ENCODE measurements at regions not wholly inside any gene's neighbourhood (a gene's known extent, or its start where the extent isn't known, plus 50 kb on each side); places are given as distances from the start of the nearest gene placed in this dataset.
"Not testable (repeated sequence)": the region's sequence is repeated elsewhere in the genome, so short reads cannot be mapped to it uniquely, and the experiment has no call there.

DNA sequence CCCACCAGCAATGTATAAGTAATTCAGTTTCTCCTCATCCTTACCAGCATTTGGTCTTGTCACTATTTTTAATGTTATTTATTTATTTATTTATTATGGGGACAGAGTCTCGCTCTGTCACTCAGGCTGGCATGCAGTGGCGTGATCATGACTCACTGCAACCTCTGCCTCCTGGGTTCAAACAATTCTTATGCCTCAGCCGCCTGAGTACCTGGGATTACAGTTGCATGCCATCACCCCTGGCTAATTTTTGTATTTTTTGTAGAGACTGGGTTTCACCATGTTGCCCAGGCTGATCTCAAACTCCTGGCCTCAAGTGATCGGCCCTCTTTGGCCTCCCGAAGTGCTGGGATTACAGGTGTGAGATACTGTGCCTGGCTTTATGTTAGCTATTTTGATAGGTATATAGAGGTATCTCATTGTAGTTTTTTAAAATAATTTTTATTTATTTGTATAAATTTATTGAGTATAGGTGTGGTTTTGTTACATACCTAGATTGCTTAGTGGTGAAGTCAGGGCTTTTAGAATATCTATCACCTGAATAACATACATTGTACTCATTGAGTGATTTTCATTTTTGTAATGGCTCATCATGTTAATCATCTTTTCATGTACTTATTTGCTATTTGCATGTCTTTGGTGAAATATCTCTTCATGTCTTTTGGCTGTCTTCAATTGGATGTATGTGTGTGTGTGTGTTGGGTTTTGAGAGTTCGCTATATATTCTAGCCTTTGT, 53.3 kb downstream of the TANC2 start:
- DNase-seq, result no peak

DNA sequence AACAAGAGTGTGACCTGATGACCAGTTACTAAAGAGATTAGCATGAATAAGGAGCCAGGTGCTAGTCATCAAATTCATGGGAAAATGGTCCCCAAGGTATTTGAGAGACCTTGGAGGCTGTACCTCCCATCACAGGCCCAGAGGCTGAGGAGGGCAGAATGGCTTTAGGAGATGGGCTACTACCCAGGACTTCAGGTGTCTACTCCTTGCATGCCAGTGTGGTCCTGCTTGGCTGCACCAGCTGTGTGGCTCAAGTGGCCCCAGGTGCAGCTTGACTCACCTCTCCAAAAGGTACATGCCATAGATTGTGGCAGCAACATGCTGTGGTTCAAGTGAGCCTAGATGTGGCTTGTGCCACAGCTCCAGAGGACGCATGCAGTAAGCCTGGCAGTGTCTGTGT, 56.5 kb downstream of the TANC2 start:
- DNase-seq, result no peak

DNA sequence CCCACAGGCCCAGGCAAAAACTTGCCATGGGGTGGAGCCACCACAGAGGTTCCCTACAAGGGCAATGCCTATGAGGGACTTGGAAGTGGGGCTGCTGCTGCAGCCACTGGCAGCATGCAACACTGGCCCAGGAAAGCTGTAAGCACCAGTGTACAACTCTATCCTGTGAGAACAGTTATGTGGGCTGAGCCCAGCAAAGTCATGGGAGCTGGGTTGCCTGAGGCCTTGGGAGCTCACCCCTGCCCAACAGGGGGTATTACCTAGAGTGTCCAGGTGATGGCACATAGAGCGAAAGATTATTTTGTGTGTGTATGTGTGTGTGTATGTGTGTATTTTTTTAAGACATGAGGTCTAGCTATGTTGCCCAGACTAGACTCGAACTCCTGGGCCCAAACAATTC, 57.0 kb downstream of the TANC2 start:
- DNase-seq, result no peak

DNA sequence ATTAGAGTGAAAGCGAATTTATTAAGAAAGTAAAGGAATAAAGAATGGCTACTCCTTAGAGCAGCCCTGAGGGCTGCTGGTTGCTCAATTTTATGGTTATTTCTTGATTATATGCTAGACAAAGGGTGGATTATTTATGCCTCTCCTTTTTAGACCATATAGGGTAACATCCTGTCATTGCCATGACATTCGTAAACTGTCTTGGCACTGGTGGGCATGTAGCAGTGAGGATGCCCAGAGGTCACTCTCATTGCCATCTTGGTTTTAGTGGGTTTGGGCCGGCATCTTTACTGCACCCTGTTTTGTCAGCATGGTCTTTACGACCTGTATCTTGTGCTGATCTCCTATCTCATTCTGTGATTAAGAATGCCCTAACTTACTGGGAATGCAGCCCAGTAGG, 58.2 kb downstream of the TANC2 start:
- DNase-seq, result no peak

DNA sequence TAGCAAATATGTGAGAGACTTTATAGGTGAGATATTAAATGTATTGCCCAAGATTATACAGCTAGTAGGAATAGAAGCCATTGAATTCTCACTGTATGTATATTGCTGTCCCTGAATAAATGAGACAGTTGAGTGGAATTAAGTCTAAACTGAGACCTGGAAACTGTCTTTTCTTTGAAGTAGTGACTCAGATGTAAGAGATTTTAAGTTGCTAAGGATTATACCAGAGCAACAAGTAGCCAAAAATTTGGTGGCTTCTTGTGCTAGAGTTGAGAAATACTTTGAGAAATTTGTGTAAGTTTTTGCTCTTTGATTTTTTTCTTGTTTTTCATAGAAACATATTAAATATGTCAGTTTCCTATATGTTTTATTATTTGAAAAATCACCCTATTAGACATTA, 58.7 kb downstream of the TANC2 start:
- no peak for DNase-seq

DNA sequence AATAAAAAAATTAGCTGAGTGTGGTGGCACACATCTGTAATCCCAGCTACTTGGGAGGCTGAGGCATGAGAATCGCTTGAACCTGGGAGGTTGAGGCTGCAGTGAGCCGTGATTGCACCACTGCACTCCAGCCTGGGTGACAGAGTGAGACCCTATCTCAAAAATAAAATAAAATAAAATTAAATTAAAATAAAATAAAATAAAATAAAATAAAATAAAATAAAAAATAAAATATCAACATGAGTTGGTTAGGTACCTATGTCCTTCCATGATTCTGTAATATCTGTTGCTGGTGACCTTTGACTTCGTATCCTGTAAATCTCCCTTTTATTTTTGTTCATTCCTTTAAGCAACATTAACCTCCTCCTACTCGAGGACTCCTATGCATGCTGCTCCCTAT, 59.6 kb downstream of the TANC2 start:
- DNase-seq, result not testable (repeated sequence)

DNA sequence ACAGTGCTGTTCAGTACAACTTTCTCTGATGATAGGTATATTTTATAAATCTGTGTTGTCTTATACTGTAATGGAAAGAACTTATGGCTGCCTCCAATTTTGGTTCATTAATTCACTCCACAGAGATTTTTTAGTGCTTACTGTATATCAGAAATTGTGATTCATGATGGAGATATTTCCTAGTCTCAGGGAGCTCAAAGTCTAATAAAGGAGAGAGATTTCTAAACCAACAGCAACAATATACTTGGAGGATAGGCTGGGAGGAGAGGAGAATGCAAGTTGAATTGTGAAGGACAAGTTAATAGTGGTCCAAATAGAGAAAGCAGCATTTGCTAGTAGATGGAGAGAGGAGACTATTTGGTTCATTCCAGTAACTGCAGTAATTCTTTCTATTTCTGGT, 63.5 kb downstream of the TANC2 start:
- no peak for DNase-seq

DNA sequence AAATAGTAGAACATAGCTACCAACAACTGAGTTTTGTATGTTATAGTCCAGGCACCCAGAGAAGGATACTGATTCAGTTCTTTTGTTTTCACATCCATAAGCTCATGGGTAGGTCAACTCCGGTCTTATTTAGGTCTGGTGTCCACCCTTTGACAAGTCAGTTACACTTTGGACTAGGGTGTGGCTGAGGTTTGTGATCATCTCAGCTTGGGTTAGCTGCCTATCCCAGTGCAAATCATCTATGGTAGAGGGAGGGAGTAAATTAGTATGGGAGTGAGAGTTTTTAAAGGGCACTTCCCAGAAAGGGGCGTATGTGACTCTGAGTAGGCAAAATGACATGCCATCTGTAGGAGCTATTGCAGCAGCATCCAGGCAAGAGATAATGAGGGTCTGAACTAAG, 66.1 kb downstream of the TANC2 start:
- no peak for DNase-seq

DNA sequence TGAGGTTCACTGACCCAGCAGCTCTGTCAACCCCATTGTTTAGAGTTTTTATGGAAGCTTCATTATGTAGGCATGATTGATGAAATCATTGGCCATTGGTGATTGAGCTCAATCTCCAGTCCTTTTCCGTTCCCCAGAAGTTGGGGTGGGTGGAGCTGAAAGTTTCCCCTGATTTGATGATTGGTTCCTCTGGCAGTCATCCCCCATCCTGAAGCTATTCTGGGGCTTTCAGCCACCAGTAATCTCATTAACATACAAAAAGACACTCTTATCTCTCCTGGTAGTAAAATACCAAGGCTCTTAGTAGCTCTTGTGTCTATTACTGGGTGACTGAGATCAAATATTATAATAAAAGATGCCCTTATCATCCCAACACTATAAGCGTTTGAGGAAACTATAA, 67.1 kb downstream of the TANC2 start:
- no peak for DNase-seq

DNA sequence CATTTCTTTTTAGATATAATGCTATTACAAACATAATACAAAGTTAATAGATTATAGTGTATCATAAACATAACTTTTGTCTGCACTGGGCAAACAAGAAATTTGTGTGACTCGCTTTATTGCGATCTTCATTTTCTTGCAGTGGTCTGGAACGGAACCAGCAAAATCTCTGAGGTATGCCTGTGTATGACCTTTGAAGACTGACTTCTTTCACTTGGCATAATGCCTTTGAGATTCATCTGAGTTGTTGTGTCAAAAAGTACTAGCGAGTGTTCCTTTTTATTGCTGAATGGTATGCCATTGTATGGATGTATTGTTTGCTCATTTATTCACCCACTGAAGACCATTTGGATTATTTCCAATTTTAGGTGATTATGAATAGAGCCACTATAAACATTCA, 69.2 kb downstream of the TANC2 start:
- no peak for DNase-seq

DNA sequence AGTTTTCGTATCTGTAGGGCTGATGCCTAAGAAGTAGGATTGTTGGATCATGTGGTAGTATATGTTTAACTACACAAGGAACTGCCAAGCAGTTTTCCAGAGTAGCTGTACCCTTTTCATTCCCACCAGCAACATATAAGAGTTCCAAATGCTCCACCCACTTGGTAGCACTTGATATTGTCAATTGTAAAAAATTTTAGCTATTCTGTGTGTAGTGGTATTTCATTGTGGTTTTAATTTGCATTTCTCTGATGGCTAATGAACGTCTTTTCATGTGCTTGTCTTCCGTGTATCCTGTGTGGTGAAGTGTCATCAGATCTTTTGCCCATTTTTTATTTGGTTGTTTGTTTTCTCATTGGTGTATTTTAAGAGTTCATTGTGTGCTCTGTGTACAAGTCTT, 69.7 kb downstream of the TANC2 start:
- DNase-seq, result no peak

DNA sequence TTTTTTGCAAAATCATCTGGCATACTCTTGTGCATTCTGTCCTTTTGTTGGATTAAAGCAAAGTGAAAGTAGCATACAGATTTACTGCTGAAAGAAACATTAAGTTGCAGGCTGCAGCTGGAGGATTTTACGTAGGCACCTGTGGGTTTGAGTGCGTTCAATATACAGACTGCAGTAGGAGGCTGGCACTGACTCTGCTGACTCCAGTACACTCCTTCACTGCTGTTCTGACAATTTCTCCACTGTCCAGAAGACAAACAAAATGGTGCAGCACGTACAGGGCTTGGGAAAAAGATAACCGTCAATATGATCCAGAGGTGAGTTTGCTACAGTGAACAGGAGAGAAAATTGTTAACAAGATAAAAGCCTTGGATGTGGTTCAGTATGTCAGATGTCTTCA, 73.3 kb downstream of the TANC2 start:
- no peak for DNase-seq

DNA sequence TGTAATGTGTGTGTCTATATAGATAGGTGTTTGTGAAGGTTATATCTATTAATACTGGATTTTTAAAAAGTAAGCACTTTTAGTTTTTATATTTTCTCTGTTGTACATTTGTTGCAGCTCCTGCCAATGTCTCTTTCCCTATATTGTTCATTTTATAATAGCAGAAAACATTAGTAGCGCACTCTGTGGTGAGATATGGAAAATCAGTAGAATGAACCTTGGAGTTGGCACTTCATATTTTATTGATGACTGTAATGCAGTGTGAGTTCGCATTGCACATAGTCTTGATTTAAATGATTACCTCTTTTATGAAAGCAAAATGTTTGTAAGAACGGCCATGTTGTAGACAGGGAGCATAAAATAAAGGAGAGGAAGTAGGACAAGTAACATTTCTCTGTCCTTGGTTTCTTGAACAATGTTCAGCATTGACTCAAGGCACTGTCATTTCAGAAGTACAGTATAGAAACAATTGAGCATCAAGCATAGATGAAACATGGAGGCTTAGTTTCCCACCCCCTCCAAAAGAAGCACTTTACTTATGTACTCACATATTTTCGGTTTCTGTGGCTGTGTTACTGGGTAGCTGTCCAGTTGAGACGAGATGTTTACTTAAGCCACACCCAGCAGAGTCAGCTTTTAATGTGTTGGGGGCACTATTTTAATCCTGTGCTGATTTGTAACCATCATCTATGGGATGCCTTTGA, 74.0 kb downstream of the TANC2 start:
- DNase-seq, result no peak

DNA sequence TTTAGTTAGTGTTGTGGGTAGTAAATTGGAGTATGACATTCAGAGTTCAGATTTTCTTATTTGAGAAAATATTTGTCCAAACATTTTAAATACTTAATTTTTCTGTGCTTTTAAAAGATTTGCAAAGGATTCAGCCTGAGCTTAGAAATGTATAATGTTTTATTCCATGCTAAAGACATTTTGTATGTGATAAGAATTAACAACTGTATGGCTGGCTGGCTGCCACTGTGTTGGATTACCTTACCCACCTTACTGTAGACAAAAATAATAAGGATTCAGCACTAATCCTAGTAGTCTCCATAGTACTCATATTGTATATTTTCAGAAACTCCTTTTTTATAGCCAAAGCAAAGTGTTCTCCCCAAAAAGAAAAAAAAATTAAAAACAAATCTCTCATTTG, 74.8 kb downstream of the TANC2 start:
- DNase-seq, result no peak

DNA sequence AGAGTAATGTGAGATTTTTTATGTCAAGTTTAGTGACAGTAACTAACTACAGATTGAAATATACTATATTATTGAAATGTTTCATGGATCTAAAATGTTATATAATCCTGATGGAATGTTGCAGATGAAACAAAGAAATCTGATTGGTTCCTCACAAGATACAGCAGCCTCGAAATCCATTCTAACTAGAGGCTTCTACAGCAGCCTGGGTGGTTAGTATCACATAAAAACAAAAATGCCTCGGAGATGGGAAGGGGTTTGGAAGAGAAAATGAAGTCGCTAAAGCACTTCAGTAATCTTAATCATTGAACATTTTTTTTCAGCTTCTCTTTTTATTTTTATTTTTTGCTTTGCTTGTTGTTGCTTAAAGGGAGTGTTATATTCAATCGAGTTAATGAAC, 75.2 kb downstream of the TANC2 start:
- no peak for DNase-seq

DNA sequence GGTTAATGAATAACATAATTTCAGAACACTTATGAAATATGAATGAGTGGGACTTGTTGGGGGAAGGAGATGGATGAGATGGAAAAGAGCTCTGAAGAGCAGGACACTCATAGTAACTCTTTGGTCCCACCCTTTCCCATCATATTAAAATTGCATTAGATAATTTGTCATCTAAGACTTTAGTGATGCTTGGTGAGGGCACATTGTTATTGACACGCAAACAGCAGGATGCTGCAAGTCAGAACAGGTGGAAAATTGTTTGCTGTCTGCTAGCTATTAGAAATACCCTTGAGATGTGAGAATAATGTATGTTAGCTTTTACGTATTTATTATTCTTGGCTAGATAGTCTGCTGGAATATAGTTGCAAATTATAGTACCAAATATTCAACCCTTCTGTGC, 75.7 kb downstream of the TANC2 start:
- DNase-seq, result no peak

DNA sequence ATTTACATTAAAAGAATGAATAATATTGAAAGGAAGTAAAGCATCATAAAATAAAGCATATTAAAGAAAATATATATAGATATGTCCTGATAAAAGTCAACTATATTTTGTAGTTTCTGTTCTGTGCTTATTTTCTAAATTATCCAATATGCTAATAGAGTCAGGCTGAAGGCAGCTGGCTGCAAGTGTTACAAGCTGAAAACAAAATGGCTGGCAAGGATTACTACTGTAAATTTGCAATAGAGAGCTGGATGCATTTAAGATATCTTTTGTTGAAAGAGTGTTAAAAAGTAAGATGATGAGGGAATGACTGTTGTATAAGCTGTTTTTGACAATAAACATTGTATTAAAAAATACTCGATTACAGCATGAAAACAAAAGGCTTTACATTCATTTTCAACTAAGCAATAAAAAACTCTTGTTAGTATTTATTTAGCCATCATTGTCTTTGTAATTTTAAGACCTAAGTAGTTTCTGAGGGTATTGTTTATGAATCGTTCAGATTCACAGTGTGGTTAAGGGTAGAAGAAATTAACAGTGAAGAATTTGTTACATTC, 76.3 kb downstream of the TANC2 start:
- no peak for DNase-seq

DNA sequence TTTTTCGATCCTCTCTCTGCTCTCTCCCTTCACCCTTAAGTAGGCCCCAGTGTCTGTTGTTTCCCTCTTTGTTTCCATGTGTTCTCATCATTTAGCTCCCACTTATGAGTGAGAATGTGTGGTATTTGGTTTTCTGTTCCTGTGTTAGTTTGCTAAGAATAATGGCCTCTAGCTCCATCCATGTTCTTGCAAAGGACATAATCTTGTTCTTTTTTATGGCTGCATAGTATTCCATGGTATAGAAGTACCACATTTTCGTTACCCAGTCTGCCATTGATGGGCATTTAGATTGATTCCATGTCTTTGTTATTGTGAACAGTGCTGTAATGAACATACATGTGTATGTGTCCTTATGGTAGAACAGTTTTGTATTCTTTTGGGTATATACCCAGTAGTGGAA, 91.5 kb downstream of the TANC2 start:
- DNase-seq, result not testable (repeated sequence)

DNA sequence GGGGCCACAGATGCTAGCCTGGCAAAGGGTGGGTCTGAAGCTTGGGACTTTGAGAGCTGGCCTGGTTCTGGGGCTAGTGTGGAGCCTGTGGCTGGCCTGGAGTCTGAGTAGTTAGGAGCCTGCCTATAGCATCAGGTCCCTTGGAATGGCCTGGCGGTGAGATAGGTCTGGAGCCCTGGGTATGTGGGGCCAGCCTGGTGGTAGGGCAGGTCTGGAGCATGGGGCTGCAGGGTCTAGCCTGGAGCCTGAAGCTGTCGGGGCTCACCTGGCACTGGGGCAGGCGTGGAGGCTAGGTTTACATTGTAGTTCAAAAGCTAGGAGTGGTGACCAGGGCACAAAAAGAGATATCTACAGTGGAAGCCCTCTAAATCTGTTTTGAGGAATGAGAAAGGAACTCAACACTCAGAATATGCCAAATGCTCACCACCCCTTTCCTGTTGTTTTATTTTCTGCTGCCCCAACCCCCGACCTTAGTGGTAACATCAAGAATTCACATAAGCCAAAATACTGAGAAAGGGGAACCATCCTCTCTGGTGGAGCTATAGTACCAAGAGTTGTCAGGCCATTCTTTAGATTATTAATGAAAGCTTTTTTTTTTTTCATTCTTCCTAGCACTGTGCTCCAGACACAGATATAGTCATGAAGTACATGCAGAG, 100.3 kb downstream of the TANC2 start:
- no peak for DNase-seq

DNA sequence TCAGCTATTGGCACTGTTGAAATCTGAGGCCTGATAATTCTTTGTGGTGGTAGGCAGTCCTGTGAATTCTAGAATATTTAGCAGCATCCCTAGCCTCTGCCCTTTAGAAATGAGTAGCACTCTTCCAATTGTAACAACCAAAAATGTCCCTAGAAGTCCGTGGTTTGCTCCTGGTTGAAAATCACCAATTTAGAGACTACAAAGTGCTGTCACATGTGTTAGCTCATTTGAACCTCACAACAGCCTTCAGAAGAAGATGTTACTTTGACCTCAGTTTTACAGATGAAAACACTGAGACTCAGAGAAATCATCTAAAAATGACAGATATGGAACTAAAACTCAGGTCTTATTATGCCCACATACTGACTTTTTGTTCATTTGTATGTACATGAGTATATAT, 103.2 kb downstream of the TANC2 start:
- no peak for DNase-seq

DNA sequence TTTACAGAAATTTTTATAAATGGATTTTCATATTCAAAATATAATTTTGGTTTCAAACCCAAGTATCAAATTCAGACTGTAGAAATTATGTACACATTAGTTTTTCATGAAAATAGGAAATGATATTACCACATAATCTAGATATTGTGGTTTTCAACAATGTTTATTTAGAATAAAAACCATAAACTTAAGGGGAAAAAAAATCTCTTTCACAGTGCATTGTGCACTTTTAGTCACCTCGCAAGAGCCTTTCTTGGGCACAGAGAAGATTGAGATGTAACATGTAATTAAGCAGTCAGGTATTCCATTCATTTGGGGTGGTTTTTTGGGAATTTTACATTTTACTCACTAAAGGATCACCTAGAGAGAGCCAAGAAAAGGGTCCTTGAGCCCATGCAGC, 104.0 kb downstream of the TANC2 start:
- no peak for DNase-seq

DNA sequence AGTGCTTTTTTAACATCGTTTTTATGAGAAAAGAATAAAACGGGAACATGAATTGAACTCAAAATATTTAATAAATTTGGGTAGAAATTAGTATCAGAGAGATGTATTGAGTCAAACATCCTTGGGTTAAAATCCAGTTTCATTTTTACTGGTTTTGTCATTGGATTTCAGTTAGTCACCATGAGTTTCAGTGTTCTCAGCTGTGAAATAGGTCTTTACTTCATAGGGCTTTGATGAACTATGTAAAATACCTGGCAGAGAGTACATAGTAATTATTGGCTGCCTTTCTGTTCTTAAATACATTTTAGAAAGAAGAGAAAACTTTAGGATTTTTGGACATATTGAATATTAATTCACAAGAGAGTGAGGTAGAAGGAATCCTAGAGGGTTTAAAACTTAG, 105.8 kb downstream of the TANC2 start:
- DNase-seq, result no peak

DNA sequence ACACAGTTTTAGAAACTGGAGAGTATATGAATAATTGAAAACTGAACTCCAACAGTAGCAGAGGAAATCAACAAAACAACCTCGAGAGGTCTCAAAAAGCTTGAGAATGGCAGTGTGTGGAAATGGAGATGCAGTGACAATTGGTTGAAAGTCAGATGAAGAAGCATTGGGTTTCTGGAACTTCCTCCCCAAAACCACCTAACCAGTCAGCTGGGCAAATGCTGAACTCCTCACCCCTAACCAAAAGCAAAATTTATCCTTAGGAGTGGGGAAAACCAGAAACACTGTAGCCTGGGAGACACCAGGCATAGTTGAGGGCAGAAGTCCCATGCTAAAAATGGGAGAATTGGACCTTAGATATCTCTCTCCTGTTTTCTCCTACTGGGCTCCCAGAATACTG, 109.9 kb downstream of the TANC2 start:
- no peak for DNase-seq

DNA sequence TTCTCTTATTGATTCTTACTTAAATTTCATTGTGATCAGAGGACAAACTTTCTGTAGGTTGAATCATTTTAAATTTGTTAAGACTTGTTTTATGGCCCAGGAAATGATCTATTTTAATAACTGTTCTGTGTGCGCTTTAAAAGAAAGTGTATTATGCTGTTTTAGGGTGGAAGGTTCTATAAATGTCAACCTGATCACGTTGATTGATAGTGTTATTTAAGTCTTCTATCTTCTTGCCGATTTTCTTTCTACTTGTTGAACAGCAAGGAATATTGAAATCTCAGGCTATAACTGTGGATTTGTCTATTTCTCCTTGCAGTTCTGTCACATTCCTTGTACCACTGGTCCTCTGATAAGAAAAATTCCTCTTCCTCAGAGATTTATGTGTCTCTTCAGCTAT, 112.7 kb downstream of the TANC2 start:
- DNase-seq, result no peak
